ENCODE measurements at regions not wholly inside any gene's neighbourhood (a gene's known extent, or its start where the extent isn't known, plus 50 kb on each side); places are given as distances from the start of the nearest gene placed in this dataset.
"Not testable (repeated sequence)": the region's sequence is repeated elsewhere in the genome, so short reads cannot be mapped to it uniquely, and the experiment has no call there.

GRCh38 chr5:88109818-88110217 is 158.8 kb downstream of the TMEM161B start:
- no peaks in the 10 kb centered on the region for H3K4me1 Mint-ChIP-seq (ENCODE audit: low read depth)
- H3K36me3 Mint-ChIP-seq (ENCODE audit: low read depth): no peaks in the 10 kb centered on the region
- H3K4me3 Mint-ChIP-seq: no peak overlapping the region
- no peak overlapping the region for H3K27ac Mint-ChIP-seq
- no peaks in the 10 kb centered on the region for H3K9me3 Mint-ChIP-seq
- DNase-seq: no peak
- peaks cover 6% of the 10 kb centered on the region for H3K27me3 Mint-ChIP-seq

DNA sequence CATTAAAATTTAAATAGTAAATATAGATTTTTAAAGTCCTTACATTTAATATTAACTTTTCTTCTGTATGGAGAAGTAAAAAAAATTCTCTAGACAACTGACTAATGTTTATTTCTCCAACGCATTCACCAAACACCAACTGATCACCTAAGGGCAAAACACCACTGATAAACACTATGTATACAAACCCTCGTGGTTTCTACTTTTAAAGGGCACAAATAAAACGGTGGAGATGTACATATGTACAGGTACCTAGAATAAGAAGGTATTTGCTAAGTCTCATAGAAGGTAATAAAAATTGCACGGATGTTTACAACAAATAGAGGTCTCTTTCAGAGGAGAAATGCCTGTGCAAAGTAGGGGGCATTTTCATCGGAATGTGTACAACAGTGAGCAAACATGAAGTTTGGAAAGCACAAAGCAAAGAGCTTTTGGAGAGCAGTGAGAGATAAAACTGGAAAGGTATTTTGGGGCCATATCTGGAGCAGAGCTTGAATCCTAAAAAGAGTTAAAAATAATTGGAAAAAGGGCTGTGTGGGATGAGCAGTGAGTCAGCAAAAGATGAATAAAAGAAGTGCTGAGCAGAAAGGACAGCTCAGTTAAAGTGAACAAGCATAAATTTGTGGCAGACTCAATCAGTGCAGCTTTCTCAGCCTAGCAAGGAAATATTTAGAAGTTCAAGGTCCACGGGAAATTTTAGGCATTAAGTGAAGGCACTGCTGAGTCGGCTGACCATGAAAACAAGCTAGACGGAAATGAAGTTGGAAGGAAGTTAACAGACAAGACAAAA is 160.0 kb downstream of the TMEM161B start:
- Mint-ChIP-seq H3K4me3 (no peak overlapping the region), H3K27me3 (peaks cover 11% of the 10 kb centered on the region), H3K4me1 (ENCODE audit: low read depth) (no peaks in the 10 kb centered on the region), H3K27ac (no peak overlapping the region), H3K36me3 (ENCODE audit: low read depth) (no peaks in the 10 kb centered on the region), H3K9me3 (no peaks in the 10 kb centered on the region)
- DNase-seq: no peak

DNA sequence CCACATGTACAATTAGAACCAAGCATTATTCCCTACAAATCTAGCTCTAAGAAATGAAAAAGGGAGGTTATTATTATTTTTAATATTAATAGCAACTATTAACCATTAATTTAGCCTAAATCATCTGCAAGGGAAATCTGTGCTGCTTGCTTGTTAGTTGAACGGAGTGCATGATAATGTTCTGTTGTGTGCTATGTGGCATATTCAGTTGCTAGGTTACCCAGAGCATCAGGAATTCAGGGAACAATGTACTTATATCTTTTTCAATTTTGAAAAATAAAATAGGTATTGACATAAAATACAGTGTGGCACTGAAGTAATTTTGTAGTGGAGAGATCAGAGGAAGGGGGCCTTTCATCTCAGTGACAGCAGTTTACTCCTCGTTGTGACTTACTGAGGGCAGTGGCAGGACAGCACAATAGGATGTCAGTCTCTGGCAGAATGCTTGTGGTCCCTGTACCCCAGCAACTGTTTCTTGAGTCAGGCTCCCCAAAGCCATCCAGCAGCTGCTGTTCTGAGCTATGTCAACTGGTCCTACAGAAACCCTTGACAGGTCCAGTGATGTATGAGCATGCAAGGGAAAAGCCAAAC is 173.6 kb downstream of the TMEM161B start:
- Mint-ChIP-seq H3K4me1 (ENCODE audit: low read depth) (no peaks in the 10 kb centered on the region), H3K36me3 (ENCODE audit: low read depth) (no peaks in the 10 kb centered on the region), H3K9me3 (no peaks in the 10 kb centered on the region), H3K27me3 (peaks cover 4% of the 10 kb centered on the region), H3K27ac (no peak overlapping the region), H3K4me3 (no peak overlapping the region)
- DNase-seq: no peak

DNA sequence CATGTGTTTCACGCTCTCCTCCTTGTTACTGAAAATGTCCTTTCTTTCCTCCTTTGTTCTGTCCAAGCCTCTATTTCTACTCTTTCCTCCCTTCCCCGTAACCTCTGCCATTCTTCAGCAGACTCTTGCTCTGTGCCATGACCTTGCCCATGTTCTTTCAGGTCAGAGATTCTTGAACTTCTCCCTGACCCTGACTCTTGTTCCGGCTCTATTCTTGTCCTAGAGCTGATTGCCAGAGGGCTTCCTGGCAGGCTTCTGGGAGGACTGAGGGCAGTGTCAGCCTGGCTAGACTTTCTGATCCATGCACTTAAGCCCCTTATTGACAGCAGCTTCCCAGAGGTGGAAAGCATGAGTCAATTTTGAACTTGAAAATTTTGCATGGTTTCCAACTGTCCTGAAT is 174.2 kb downstream of the TMEM161B start:
- Mint-ChIP-seq H3K4me3 (no peak overlapping the region), H3K27ac (no peak overlapping the region), H3K4me1 (ENCODE audit: low read depth) (no peaks in the 10 kb centered on the region), H3K27me3 (peaks cover 7% of the 10 kb centered on the region), H3K9me3 (no peaks in the 10 kb centered on the region), H3K36me3 (ENCODE audit: low read depth) (no peaks in the 10 kb centered on the region)
- DNase-seq: no peak

DNA sequence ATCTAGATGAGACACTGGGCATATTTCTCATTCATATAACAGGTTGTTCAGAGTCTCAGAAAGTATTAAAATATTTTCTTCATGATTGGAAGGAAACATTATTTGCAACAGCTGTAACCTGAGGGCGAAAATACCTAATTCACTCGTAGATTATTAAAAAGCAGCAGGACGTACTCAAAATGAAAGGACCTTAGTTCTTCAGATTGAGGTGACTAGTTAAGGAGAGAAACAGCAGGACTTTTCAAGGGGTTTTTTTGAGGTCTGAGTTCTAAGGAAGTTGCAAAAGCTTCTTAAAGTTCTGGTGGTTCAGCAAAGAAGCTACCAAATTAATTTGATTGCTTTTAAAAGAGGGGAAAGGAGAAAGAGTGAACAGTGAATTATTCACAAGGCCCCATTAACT is 174.9 kb downstream of the TMEM161B start:
- Mint-ChIP-seq H3K27me3 (peaks cover 7% of the 10 kb centered on the region), H3K4me1 (ENCODE audit: low read depth) (no peaks in the 10 kb centered on the region), H3K27ac (no peak overlapping the region), H3K4me3 (no peak overlapping the region), H3K36me3 (ENCODE audit: low read depth) (no peaks in the 10 kb centered on the region), H3K9me3 (no peaks in the 10 kb centered on the region)
- no peak for DNase-seq

DNA sequence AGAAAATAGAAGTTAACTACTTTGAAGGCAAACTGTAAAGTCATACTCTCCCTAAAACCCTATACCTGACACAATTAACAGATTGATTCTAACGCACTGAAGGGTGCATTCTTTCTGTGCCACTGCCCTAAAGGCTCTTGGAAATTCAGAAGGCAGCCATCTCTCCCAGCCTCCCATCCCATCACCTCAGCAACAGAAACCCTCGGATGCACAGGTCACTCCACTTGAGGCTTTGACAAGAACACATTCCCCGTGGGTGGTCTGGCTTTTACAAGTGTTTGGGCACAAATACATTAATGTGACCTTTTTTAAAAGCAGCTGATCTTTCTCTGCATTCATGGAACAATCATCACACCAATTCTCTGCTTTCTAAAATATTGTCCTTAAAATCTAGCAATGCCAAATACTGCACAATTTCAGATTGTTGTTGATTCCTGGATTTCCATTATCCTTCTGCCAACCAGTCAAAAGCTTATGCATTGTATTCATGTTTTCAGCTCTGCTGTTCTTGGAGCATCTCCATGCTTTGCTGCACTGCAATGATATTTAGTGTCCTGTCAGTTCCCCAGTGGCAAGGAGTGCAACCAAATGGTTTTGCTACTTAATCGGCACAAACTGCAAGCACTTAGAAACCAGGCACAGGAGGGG is 175.6 kb downstream of the TMEM161B start:
- Mint-ChIP-seq H3K4me3 (no peak overlapping the region), H3K4me1 (ENCODE audit: low read depth) (no peaks in the 10 kb centered on the region), H3K9me3 (no peaks in the 10 kb centered on the region), H3K27ac (no peak overlapping the region), H3K27me3 (peaks cover 7% of the 10 kb centered on the region), H3K36me3 (ENCODE audit: low read depth) (no peaks in the 10 kb centered on the region)
- DNase-seq: no peak

- peaks cover 7% of the 10 kb centered on the region for H3K27me3 Mint-ChIP-seq
- no peak for DNase-seq
- no peaks in the 10 kb centered on the region for H3K9me3 Mint-ChIP-seq
- no peak overlapping the region for H3K4me3 Mint-ChIP-seq
- H3K27ac Mint-ChIP-seq: no peak overlapping the region
- H3K4me1 Mint-ChIP-seq (ENCODE audit: low read depth): no peaks in the 10 kb centered on the region
- no peaks in the 10 kb centered on the region for H3K36me3 Mint-ChIP-seq (ENCODE audit: low read depth)
These were observed 176.3 kb downstream of the TMEM161B start for GRCh38 chr5:88092358-88092757.

DNA sequence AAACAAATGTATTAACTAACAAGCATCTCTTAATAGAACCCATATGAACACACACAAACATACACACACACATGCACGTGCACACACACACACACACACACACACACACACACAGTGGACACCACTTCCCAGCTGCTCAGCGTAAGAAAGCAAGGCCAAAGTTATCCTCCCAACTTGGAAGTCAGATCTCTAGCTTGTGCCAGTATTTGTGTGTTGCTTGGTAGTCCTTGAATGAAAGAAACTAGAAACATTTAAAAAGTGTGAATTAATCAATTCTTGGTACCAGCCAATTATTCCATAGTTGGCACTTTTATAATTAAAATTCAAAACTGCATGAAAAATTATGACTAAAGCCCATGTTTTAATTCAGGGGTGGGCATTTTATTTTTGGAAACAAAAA is 178.1 kb downstream of the TMEM161B start:
- no peak overlapping the region for H3K27ac Mint-ChIP-seq
- no peaks in the 10 kb centered on the region for H3K4me1 Mint-ChIP-seq (ENCODE audit: low read depth)
- DNase-seq: no peak
- H3K27me3 Mint-ChIP-seq: peaks cover 11% of the 10 kb centered on the region
- no peaks in the 10 kb centered on the region for H3K9me3 Mint-ChIP-seq
- H3K36me3 Mint-ChIP-seq (ENCODE audit: low read depth): no peaks in the 10 kb centered on the region
- H3K4me3 Mint-ChIP-seq: no peak overlapping the region

- Mint-ChIP-seq H3K4me3 (no peak overlapping the region), H3K4me1 (ENCODE audit: low read depth) (no peaks in the 10 kb centered on the region), H3K27me3 (peaks cover 11% of the 10 kb centered on the region), H3K27ac (no peak overlapping the region), H3K9me3 (no peaks in the 10 kb centered on the region), H3K36me3 (ENCODE audit: low read depth) (no peaks in the 10 kb centered on the region)
- no peak for DNase-seq
These were observed 178.8 kb downstream of the TMEM161B start for GRCh38 chr5:88089719-88090390.

- no peaks in the 10 kb centered on the region for H3K4me1 Mint-ChIP-seq (ENCODE audit: low read depth)
- H3K9me3 Mint-ChIP-seq: no peaks in the 10 kb centered on the region
These were observed 183.2 kb downstream of the TMEM161B start for GRCh38 chr5:88085462-88085861.

DNA sequence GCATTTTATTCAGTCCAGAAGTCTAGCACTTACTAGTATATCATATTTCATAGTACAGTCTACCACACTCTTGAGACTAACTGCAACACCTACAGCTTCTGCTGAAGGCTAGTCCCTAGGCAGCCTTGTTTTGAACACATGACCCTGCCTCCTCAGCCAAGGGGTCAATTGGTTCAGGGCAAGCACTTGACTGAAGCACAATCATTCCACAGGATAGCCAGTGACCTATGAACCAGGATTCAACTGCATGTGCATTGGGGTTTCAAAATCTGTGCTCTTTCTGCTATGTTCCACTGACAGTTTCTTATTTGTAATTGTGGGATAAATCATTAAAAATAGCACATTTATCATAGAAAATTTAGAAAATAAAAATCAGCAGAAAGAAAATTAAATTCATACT is 186.8 kb downstream of the TMEM161B start:
- DNase-seq: no peak
- H3K27ac Mint-ChIP-seq: no peak overlapping the region
- H3K27me3 Mint-ChIP-seq: peaks cover 4% of the 10 kb centered on the region
- peaks cover 4% of the 10 kb centered on the region for H3K9me3 Mint-ChIP-seq
- no peak overlapping the region for H3K4me3 Mint-ChIP-seq
- no peaks in the 10 kb centered on the region for H3K36me3 Mint-ChIP-seq (ENCODE audit: low read depth)
- H3K4me1 Mint-ChIP-seq (ENCODE audit: low read depth): no peaks in the 10 kb centered on the region

More at GRCh38 chr5:88085462-88085861, 183.2 kb downstream of the TMEM161B start:
- Mint-ChIP-seq H3K4me3 (no peak overlapping the region), H3K36me3 (ENCODE audit: low read depth) (no peaks in the 10 kb centered on the region), H3K27ac (no peak overlapping the region), H3K27me3 (peaks cover 7% of the 10 kb centered on the region)
- DNase-seq: no peak

DNA sequence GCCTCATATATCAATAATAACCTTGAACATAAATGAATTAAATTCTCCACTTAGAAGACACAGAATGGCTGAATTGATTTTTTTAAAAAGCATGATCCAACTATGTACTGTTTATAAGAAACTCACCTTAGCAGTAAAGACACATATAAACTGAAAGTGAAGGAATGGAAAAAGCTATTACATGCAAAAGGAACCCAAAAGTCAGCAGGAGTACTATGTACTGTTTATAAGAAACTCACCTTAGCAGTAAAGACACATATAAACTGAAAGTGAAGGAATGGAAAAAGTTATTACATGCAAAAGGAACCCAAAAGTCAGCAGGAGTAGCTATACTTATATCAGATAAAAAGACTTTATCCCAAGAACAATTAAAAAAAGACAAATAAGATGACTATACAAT is 204.8 kb downstream of the TMEM161B start:
- no peak for DNase-seq
- no peaks in the 10 kb centered on the region for H3K4me1 Mint-ChIP-seq (ENCODE audit: low read depth)
- no peaks in the 10 kb centered on the region for H3K27me3 Mint-ChIP-seq
- no peak overlapping the region for H3K4me3 Mint-ChIP-seq
- no peaks in the 10 kb centered on the region for H3K36me3 Mint-ChIP-seq (ENCODE audit: low read depth)
- peaks cover 15% of the 10 kb centered on the region for H3K9me3 Mint-ChIP-seq
- no peak overlapping the region for H3K27ac Mint-ChIP-seq

DNA sequence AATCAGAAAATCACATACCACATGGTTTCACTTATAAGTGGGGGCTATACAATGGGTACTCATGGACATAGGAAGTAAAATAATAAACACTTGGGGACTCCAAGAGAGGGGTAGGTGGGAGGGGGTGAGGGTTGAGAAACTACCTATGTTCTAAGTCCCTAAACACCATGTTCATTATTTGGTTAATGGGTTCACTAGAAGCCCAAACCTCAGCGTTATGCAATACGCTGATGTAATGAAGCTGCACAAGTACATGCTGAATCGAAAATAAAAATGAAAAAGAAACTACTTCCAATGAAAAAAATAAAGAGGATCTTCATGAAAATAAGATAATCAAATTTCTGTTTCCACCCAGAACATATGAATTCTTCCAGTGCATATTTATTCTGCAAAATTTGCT is 208.5 kb downstream of the TMEM161B start:
- H3K4me3 Mint-ChIP-seq: no peak overlapping the region
- DNase-seq: no peak
- no peaks in the 10 kb centered on the region for H3K27me3 Mint-ChIP-seq
- peaks cover 15% of the 10 kb centered on the region for H3K9me3 Mint-ChIP-seq
- no peaks in the 10 kb centered on the region for H3K36me3 Mint-ChIP-seq (ENCODE audit: low read depth)
- no peaks in the 10 kb centered on the region for H3K4me1 Mint-ChIP-seq (ENCODE audit: low read depth)
- H3K27ac Mint-ChIP-seq: no peak overlapping the region

DNA sequence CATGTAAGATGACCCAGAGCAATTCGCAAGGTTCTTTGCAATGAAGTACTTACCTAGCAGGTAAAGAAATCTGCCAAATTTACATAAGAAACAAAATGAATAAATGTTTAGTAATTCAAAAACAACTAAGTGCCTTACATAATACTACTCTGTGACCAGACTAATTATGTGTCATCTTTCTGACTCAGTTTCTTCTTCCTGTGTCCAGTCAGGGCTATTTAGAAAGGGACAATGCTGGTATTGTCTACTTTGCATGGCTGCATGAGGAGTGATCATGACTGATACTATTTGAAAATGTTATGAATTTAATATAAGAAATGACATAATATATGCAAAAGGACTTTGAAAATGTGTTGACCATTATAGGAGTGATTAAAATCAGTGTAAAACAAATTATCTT is 210.0 kb downstream of the TMEM161B start:
- peaks cover 17% of the 10 kb centered on the region for H3K9me3 Mint-ChIP-seq
- H3K27ac Mint-ChIP-seq: no peak overlapping the region

GRCh38 chr5:88052468-88052867 is 216.2 kb downstream of the TMEM161B start:
- H3K9me3 Mint-ChIP-seq; DNase-seq; H3K27me3 Mint-ChIP-seq; H3K4me1 Mint-ChIP-seq (ENCODE audit: low read depth); H3K27ac Mint-ChIP-seq; H3K4me3 Mint-ChIP-seq; H3K36me3 Mint-ChIP-seq (ENCODE audit: low read depth): not testable (repeated sequence)

More for the DNA sequence above, 210.0 kb downstream of the TMEM161B start:
- Mint-ChIP-seq H3K27me3 (no peaks in the 10 kb centered on the region), H3K4me3 (no peak overlapping the region), H3K4me1 (ENCODE audit: low read depth) (no peaks in the 10 kb centered on the region), H3K36me3 (ENCODE audit: low read depth) (no peaks in the 10 kb centered on the region)
- DNase-seq: no peak
